A172 (cell line): ENCODE measurements at regions not wholly inside any gene's neighbourhood (a gene's known extent, or its start where the extent isn't known, plus 50 kb on each side); places are given as distances from the start of the nearest gene placed in this dataset.
"Not testable (repeated sequence)": the region's sequence is repeated elsewhere in the genome, so short reads cannot be mapped to it uniquely, and the experiment has no call there.

Experiments used
- DNase-seq: peaks from one replicate; pipeline ENCODE4 v3.0.0-alpha.2; 2015; ENCODE audit warnings: low spot score

DNA sequence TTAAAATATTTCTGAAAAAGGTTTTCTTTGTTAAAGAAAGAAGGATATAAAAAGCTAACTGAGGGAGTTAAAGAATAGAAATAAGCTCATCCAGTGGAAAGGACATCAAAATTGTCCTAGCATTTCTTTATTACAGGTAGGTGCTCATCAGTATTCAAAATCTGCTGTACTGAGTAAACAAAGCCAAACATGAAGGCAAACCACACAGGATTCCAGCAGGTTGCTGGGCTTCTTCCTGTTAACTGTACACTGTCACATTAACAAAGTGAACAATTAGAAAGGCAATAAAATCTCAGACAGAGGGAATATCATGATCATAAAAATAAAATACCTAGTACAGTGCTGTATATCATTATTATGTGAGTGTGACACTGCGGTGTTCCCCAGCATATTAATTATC is 1541.0 kb downstream of the SLITRK5 start:
- no peak for DNase-seq

DNA sequence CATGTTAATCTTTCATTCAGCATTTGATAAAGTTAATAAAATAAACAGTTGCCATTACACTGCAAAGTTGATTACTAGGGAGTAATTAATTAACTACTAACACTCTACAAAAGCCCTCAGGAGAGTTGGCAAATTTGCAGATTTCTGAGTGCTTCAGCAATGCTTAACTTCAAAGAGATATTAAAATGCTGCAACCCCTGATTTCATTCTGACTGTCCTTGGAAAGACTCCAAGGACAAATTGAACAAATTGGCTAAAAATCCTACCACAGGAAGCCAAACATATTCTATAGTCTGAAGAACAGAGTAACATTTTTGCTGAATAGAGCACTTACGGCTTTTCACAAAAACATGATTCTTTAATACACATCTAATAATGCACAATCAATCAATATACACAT is 1543.0 kb downstream of the SLITRK5 start:
- DNase-seq, result no peak

DNA sequence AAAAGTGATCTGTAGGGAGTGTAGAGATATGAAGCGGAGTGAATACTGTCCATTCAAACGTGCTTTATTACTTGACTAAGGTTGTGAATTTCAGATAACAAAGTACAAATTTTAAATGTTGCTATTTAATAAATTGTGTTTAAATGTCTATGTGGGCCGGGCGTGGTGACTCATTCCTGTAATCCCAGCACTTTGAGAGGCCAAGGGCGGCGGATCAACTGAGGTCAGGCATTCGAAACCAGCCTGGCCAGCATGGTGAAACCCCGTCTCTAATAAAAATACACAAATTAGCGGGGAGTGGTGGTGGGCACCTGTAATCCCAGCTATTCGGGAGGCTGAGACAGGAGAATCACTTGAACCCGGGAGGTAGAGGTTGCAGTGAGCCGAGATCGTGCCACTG is 1544.1 kb downstream of the SLITRK5 start:
- DNase-seq, result not testable (repeated sequence)

DNA sequence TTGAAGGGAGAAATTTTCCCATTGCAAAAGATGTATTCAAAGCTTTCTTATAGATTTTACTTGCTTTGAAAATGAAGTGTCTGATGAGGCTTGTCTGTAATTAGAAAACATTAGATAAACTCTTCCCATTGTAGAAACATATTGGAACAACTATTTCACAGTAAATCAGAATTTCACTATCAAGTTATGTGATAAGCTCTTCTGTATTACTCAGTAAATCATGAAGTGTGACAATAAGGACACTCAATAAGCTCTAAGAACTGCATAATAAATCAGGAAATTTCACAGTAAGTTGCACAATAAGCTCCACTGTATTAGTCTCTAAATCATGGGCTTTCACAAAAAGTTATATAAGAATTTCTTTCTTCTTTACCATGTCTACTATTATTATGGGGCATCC is 1546.6 kb downstream of the SLITRK5 start:
- DNase-seq, result no peak

DNA sequence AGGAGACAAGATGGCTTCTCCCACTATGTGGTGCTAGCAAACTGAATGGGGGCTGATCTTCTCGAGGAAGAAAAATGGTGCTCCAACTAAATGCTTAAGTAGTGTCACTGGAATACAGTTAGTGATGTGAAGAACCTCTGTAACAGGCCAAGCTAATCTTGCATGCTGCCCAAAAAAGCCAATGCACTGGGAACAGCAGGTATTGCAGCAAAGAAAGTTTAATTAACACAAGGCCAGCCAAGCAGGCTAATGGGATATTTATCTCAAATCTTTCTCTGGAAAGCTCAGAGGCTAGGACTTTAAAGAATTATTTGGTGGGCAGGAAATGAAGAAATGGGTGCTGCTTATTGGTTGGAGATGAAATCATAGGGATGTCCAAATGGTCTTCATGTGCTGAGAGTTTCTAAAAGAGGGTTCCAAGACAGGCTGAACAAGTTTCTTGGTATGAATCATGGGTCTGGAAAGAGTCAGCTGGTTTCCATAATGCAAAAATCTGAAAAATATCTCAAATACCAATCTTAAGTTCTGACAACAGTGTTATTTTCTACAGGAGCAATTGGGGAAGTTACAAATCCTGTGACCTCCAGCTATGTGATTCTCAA is 1550.5 kb downstream of the SLITRK5 start:
- DNase-seq, result no peak

DNA sequence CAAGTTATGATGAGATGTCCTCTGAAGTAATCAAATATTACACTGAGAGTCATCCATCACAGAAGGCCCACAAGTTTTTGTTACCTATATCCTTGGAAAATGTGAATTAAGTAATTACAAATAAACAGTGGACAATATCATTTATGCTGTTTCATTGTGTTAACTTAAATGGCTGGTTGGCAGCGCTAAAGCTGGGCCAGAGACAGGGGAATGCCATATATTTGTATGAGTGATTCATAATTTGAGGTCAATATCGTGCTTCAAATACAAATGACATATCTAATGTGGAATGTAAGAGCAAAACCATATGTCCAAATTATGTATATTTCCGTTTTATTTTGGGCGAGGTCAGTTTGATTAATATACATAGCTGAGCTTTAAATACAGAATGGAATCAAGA is 1556.2 kb downstream of the SLITRK5 start:
- no peak for DNase-seq

DNA sequence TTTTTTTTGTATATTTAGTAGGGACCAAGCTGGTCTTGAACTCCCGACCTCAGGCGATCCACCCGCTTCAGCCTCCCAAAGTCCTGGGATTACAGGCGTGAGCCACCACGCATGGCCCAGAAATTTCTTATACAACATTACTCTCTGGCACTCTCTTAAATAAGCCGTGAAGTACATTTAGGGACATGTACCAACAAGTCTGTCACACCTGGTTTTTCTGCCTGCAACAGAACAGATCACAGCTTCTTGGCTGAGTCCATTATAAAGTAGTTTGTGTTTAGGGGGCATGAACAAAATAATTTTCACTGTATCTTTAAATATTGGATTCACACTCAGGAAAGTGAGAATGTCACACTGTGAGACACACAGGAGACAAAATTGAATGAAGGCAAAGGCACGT is 1567.3 kb downstream of the SLITRK5 start:
- no peak for DNase-seq

DNA sequence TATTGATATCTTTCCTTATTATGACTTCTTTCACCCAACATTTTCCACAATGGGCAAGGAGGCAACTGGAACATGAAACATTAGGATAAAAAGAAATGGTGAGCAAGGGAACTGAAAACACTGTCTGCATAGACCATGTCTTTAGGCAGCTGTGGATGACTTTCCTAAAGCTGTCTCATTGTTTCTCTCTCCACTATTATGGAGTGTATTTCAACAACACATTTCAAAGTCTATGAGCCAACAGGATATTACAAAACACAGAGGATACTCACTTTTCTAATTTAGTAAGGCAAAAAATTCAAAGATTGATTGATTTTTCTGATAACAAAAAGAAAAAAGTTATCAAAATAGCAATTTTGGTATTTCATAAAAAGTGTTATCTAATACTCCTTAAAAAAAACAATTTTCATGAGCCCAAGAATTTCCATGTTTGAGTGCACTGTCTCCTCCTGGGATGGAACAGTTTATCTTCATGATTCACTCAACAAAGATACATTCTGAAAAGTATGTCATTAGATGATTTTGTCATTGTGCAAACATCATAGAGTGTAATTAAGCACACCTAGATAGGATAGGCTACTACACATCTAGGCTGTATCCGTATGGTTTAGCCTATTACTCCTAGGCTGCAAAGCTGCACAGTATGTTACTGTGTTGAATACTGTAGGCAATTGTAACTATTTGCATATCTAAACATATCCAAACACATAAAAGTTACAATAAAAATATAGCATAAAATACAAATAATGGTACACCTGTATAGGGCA is 1568.4 kb downstream of the SLITRK5 start:
- DNase-seq, result no peak

DNA sequence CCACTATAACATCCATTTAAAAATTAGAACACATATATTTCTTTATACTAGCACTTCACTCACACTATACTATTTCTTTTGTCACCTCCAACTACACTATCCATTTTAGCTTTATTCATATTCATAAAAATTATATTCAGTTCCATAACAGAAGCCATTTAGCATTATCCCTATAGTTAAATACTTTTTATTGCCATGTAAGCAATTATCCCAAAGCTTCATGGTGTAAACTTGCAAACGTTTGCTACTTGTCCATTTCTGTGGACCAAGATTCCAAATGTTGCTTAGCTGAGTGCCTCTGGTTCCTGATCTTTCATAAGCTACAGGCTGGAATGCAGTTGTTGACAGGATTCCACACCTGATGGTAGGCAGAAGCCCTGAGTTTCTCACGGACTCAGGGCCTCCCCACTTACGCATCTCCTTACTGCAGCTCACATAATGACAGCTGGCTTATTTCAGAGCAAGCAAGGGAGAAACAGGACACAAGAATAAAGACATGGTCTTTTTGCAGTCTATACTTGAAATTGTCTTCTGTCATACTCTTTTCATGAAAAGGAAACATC is 1584.8 kb downstream of the SLITRK5 start:
- DNase-seq, result no peak

DNA sequence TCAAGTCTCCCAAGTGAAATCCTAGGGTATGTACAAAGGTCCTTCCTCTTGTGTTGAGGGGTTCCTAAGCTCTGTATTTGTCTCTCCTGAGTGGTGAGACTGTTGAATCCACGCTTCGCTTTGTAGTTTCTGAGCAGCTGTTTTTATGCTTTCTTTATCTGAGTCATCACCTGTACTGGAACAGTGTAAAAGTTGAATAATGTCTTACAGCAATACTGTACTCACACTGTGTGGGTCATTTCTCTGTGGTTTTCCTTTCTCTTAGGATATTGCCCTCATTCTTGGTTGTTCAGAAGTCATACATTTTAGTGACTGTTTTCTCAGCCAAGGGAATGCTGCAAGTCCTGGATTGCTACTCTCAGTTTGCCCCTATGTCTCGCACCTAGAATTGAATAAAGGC is 1596.6 kb downstream of the SLITRK5 start:
- DNase-seq, result peak; percentile 31

DNA sequence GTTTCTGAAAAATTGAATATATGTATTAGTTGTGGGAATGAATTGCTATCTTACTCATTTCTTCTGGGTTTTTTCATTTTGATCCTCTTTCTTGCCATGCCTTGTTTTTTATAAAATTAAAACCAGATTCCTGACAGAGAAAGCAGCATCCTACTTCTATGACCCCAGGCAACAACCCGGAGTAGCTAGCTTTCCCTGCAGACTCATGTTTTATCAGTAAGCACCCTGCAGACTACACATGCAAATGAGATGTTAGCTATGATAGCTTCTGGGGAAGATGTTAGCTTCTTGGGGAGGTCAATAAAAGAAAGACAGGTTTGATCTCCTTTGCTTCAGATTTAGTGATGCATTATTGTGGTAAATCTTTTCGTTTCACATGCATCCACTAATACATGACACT is 1598.6 kb downstream of the SLITRK5 start:
- no peak for DNase-seq

DNA sequence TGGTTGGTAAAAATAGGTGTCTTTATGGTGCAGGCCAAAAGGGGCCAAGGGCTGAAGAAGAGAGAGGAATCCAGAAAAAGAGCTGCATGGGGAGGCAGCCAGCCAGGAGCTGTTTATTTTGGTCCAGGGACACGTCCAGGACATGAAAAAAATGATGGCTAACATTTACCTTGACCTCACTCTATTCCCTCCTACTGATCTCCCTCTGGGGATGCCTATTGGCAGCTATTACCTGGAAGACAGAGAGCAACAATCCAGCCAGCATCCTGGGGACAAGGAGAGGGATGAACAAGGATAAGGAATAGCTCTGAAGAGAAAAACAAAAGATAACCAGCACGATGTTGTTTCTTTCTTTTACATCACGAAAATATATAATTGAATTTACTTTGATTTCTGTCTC is 1599.6 kb downstream of the SLITRK5 start:
- DNase-seq, result no peak

DNA sequence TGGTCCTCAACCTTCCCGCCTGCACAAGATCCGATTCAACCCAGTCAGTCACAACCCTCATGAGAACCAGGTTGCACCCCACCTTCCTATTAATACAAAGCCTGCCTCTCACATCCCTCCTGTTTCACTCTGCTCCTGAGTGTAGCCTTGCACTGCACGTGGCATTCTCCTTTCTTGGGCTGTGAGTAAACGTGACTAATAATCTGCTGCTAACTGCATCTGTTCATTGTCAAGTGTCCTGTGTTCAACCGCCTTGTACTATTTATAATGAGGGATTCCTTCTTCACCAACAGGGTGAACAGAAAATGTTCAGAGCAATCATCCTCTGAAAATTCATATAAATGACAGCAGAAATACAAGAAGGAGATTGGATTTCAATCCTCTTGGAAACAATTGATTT is 1608.2 kb downstream of the SLITRK5 start:
- no peak for DNase-seq

DNA sequence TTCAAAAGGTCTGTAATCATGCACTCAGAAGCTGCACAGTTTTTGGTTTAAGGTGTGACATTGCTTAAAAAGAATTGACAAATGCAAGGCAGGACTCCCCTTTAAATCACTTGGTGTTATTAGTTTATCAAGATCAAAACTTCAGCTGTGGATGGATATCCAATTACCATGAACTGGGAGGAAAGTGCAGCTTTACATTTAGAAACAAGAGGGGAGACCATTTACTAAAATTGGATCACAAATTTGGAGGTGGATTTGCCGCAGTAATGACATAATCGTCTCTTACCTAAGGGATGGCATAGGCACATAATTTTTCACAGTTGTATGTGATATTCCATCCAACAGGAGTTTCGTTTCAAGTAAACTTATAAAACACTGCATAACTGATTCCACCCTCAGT is 1610.2 kb downstream of the SLITRK5 start:
- DNase-seq, result no peak

DNA sequence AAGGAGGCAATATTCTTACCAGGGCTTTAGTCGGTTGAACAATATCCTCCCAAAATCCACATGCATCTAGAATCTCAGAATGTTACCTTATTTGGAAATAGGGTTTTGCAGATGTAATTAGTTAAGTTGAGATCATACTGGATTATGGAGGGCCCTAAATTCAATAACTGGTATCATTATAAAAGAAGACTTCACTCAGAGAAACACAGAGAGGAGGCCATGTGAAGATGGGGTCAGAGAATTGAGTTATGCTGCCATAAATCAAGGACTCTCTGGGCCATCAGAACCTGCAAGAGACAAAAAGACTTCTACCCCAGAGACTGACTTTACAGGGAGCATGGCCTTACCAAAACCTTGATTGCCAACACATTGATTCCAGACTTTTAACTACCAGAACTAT is 1611.1 kb downstream of the SLITRK5 start:
- DNase-seq, result no peak

DNA sequence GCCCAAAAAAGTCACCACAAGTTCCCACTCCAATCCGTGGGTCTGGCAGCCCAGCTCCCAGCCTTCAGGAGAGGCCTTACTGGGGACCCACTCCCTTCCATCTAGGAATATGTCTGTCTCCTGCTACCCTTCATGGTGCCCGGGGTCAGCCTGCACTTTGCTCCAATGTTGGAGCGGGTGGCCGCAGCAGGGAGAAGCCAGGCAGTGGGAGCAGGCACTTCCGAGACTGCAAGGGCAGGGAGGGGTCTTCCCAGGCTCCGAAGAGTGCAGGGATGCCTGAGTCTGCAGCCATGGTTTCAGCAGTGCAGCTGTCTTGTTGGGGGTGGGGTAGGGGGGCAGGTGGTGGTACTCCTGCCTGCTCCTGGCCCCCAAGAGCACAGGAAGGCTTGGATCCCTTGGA is 1616.2 kb downstream of the SLITRK5 start:
- DNase-seq, result no peak

DNA sequence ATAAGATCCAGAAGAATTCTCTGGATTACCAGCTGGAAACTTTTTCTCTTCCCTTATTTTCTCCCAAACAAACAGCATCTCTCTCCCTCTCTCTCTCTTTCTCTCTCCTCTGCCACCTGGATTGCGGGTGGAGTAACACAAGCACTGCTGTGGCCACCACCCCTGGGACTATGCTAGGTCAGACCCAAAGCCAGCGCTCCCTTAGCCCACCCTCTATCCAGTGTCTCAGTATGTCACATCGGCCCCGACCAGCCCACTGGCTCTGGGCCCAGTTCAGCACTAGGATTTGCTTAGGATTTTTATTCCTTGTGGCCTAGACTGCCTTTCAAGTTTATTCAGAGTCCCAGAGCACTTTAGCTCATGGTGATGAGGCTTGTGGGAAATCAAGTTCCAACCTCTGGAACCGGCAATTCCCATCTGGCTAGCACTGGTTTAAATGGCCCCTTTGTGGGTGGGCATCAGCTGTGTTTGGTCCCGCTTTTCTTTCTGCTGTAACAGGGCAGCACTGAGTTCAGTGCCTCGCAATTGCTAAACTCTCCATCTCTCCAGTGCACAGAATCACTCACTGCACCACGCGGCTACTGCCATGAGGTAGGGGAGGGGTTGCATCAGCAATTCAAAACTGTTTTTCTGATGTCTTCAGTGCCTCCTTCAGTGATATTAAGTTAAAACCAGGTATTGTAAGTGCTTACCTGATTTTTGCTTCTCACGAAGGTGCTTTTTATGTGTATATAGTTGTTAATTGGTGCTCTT is 1623.1 kb downstream of the SLITRK5 start:
- no peak for DNase-seq

DNA sequence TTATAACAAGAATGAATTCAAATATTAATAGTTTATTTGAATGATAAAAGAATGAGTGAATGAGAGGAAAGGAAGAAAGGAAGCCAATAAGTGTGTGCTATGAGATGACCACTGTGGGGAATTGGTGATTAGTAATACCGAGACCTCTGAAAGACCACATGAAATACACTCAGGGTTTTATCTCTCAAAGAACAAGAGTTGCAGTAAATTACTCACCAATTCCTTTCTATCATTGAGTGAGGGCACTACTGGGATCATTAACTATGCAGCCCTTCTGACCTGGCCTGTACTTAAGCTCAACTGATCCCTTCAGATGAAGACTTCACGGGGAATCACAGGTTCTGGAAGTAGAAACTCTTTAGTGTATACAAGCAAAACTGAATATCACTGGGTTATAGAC is 1636.1 kb downstream of the SLITRK5 start:
- no peak for DNase-seq

DNA sequence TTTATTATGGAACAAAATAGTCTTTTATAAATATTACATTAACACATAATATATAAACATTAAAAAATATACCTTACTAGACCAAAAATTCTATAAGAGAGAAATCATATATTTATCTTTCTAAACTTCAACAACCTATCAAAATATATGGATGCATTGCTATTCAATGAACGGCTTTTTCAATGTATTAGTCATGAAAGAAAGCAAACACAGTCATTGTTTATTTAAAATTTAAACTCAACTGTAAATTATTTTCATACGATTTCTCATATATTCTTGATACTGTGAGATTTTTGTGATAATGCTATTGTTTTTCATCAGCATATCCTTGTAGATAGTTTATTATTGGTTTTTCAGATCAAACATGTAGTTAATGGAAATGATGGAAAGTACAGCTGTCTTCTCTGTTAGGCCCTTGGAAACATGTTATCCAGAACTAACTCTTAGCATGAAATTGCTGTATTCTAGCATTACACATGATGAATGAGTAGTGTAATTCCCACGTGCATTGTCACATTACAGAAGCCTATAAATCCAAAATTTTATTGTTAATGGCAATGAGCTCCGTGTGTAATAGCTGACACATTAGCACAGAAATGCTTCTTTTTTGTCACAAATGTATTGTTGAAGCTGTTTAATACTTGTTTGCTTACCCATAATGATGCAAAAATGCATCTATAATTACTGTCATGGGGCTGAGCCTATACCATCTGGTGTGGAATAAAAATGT is 1639.9 kb downstream of the SLITRK5 start:
- no peak for DNase-seq

DNA sequence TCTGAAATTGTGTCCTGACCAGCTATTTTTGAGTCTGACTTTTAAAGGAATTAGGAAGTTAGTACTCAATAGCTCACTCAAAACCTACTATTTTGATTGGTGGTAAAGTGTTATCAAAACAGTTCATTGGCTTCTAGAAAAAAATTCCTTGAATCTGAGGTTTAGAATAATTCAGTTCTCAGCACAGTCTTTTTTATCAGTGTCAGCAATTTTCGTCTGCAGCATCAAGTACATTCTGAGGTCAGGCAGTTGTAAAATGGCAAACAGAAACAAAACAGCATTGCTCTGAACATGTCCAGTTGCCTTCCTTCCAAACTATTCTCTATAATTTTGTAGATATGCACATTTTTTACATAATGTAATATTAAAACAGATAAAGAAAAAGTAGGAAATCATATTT is 1644.1 kb downstream of the SLITRK5 start:
- no peak for DNase-seq

DNA sequence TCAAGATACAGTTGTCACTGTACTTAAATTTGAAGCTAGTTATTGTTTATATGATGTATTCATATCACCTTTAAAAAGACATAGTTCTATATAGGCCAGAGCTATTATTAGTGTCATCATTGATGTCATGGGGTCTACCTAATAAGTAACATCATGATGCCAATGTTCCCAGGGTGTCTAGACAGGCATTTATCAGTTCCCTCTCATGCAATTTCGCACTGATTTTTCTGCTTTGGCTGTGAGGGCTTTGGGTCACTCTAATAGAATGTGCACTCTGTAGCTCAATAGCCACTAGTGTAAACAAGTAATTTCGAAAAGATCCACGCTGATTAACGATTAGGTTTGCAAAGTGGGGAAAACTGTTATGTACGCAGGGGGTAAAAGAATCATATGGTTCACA is 1651.3 kb downstream of the SLITRK5 start:
- DNase-seq, result no peak

DNA sequence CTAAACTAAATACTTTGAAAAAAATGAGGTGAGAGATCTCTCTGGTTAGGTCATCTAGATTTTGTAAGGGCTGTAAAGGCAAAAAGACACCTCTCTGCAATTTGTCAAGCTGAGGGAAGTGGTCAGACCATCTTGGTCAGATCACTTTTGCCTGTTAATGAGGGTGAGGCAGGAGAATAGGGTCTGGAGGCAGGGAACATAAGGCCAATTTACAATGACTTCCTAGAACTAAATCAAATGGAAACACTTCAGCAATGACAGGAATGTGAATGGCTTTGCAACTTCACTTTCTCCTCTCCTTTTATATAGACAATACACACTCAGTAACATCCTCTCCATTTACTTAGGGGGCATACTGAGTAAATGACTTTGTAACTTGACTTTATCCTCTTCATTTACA is 1653.4 kb downstream of the SLITRK5 start:
- no peak for DNase-seq
